B cell (primary cell): ENCODE measurements at regions not wholly inside any gene's neighbourhood (a gene's known extent, or its start where the extent isn't known, plus 50 kb on each side); places are given as distances from the start of the nearest gene placed in this dataset.

Source experiments
- ATAC-seq: fragments of 200-7000 bp; cut with Tn5 transposase; one replicate; pipeline ENCODE4 v1.10.0; 2021; ENCODE audit warnings: low read depth, mild to moderate bottlenecking, moderate number of reproducible peaks, moderate library complexity
- CTCF ChIA-PET: fragments of 350-600 bp; sonication (Branson Sonifier 250); formaldehyde crosslinking; loops from one replicate; lab custom pipeline; 2021; ENCODE audit warnings: antibody characterized with exemption, inconsistent platforms; lab: Charles Lee
- POLR2A ChIA-PET: fragments of 350-600 bp; sonication (Branson Sonifier 250); formaldehyde crosslinking; loops from one replicate; lab custom pipeline; 2021; ENCODE audit warnings: antibody characterized with exemption; lab: Charles Lee
- DNase-seq: peaks from one replicate; pipeline ENCODE4 v3.0.0; 2013
- H2AFZ ChIP-seq: 2 replicates; pipeline ENCODE4 v1.6.1; 2012; ENCODE audit warnings: mild to moderate bottlenecking, low read depth, low read length; ENCODE audit not compliant: insufficient read depth, poor library complexity, severe bottlenecking
- H3K27ac ChIP-seq, 2 donors: 1 replicate in 1 of 2; 2 replicates in 1 of 2; pipeline ENCODE4 v1.5.1; 2012 to 2013; ENCODE audit warnings: low read length in 2 of 2, mild to moderate bottlenecking in 2 of 2, moderate library complexity in 1 of 2
- H3K27me3 ChIP-seq, 4 experiments: fragments of 200-600 bp in 1 of 4; sonication (generic) in 1 of 4; replicated peaks in 1 of 4; 1 replicate in 2 of 4; 2 replicates in 2 of 4; pipeline versions ENCODE4 v1.6.1 to v1.7.0; 2013 to 2016; ENCODE audit warnings: low read length in 3 of 4, mild to moderate bottlenecking in 2 of 4, mixed read lengths in 1 of 4, moderate library complexity in 1 of 4; ENCODE audit not compliant: insufficient read depth in 4 of 4, control insufficient read depth in 3 of 4; ENCODE audit errors: control extremely low read depth in 1 of 4
- H3K36me3 ChIP-seq, 2 experiments: replicated peaks in 1 of 2; 1 replicate in 1 of 2; 2 replicates in 1 of 2; pipeline versions ENCODE4 v1.6.1 to v1.7.1; 2013; ENCODE audit warnings: low read length in 1 of 2; ENCODE audit not compliant: insufficient read depth in 2 of 2, control insufficient read depth in 1 of 2; ENCODE audit errors: control extremely low read depth in 1 of 2, extremely low read depth in 1 of 2
- H3K4me1 ChIP-seq, 2 donors: fragments of 200-600 bp in 1 of 2; sonication (generic) in 1 of 2; 1 replicate in 1 of 2; 2 replicates in 1 of 2; pipeline versions ENCODE4 v1.5.1 to v1.6.1; 2013 to 2017; ENCODE audit warnings: low read length in 2 of 2; ENCODE audit not compliant: control insufficient read depth in 2 of 2, insufficient read depth in 2 of 2
- H3K4me2 ChIP-seq: replicated peaks from 2 replicates; pipeline ENCODE3; 2012; ENCODE audit warnings: mild to moderate bottlenecking, low read depth, low read length; ENCODE audit not compliant: poor library complexity, severe bottlenecking
- H3K4me3 ChIP-seq, 5 experiments: fragments of 200-600 bp in 1 of 5; sonication (generic) in 1 of 5; 1 replicate in 3 of 5; 2 replicates in 2 of 5; pipeline versions ENCODE4 v1.5.1 to v1.7.0; 2011 to 2016; ENCODE audit warnings: low read length in 4 of 5, mild to moderate bottlenecking in 4 of 5, low read depth in 2 of 5, control low read depth in 1 of 5, moderate library complexity in 1 of 5; ENCODE audit not compliant: insufficient read depth in 1 of 5; ENCODE audit errors: control extremely low read depth in 1 of 5, extremely low read depth in 1 of 5
- H3K79me2 ChIP-seq: fragments of 200-600 bp; sonication (generic); one replicate; pipeline ENCODE4 v1.6.0; 2016; ENCODE audit warnings: low read length; ENCODE audit not compliant: control insufficient read depth, insufficient read depth
- H3K9ac ChIP-seq: fragments of 200-600 bp; sonication (generic); 2 replicates; pipeline ENCODE4 v1.6.1; 2017; ENCODE audit warnings: mild to moderate bottlenecking, low read length, moderate library complexity
- H3K9me3 ChIP-seq, 3 donors: one replicate each; pipeline versions ENCODE4 v1.6.1 to v1.7.1; 2013; ENCODE audit warnings: low read length in 2 of 3; ENCODE audit not compliant: control insufficient read depth in 2 of 3, insufficient read depth in 1 of 3; ENCODE audit errors: control extremely low read depth in 1 of 3
- H4K20me1 ChIP-seq: 2 replicates; pipeline ENCODE4 v1.6.0; 2012; ENCODE audit warnings: mild to moderate bottlenecking, low read length; ENCODE audit not compliant: insufficient read depth, control insufficient read depth, poor library complexity, severe bottlenecking
- H3K27ac Mint-ChIP-seq: one replicate; pipeline ENCODE4 v1.8.0; 2021; ENCODE audit warnings: mixed read lengths
- H3K27me3 Mint-ChIP-seq: one replicate; pipeline ENCODE4 v1.8.0; 2021; ENCODE audit warnings: mixed read lengths
- H3K4me1 Mint-ChIP-seq: one replicate; pipeline ENCODE4 v1.8.0; 2021; ENCODE audit warnings: mixed read lengths
- H3K4me3 Mint-ChIP-seq: one replicate; pipeline ENCODE4 v1.8.0; 2021; ENCODE audit warnings: mixed read lengths
- H3K9me3 Mint-ChIP-seq: one replicate; pipeline ENCODE4 v1.8.0; 2022; ENCODE audit warnings: mixed read lengths; ENCODE audit not compliant: insufficient read depth
- CTCF ChIP-seq: fragments of 200-600 bp; IDR thresholded peaks from one replicate; pipeline ENCODE4 v1.8.0; 2022; ENCODE audit warnings: antibody characterized with exemption, mild to moderate bottlenecking
- EZH2 ChIP-seq: IDR thresholded peaks from 2 replicates; pipeline ENCODE4 v1.6.1; 2012; ENCODE audit warnings: borderline replicate concordance, low read depth, mild to moderate bottlenecking, moderate library complexity, low read length; ENCODE audit not compliant: insufficient read depth, poor library complexity, severe bottlenecking
- WGBS: methylation state at CpG from one replicate; pipeline ENCODE4 v1.1.5; 2013; ENCODE audit warnings: missing lambda C conversion rate; ENCODE audit not compliant: insufficient coverage; 5-methylcytosine and 5-hydroxymethylcytosine counted together
- intact Hi-C: fragments of 100-400 bp; cut with micrococcal nuclease; formaldehyde crosslinking; loops from one replicate; pipeline ENCODE4 v1.10.0; 2022

- Histone ChIP-seq H3K27me3 (no peaks in the 10 kb centered on the region), H3K4me2 (no peak overlapping the region), H3K9ac (no peak overlapping the region), H3K4me3 (no peak overlapping the region), H3K36me3 (no peaks in the 10 kb centered on the region), H3K4me1 (no peaks in the 10 kb centered on the region), H2AFZ (no peak overlapping the region), H3K9me3 (no peaks in the 10 kb centered on the region), H3K79me2 (no peaks in the 10 kb centered on the region), H4K20me1 (no peaks in the 10 kb centered on the region), H3K27ac (no peak overlapping the region)
- POLR2A ChIA-PET: no interaction called here
- no peak for TF ChIP-seq EZH2
- TF ChIP-seq CTCF: no peak
- H3K9me3 Mint-ChIP-seq: no peaks in the 10 kb centered on the region
- intact Hi-C loops: no loop called here
- H3K27me3 Mint-ChIP-seq: peaks cover 4% of the 10 kb centered on the region
- no peak overlapping the region for H3K27ac Mint-ChIP-seq
- no peaks in the 10 kb centered on the region for H3K4me1 Mint-ChIP-seq
- CTCF ChIA-PET: no interaction called here
- no CpG with 5 or more reads among the region's 9 CpGs for WGBS
- H3K4me3 Mint-ChIP-seq: no peak overlapping the region
- ATAC-seq: no peak
- DNase-seq: no peak
These were observed 226.1 kb upstream of the GK2 start for GRCh38 chr4:79634111-79634510.

- Histone ChIP-seq H3K27me3 (no peaks in the 10 kb centered on the region), H3K4me1 (no peaks in the 10 kb centered on the region), H4K20me1 (no peaks in the 10 kb centered on the region), H3K9me3 (no peaks in the 10 kb centered on the region), H3K4me2 (no peak overlapping the region), H3K79me2 (no peaks in the 10 kb centered on the region), H3K4me3 (no peak overlapping the region), H3K9ac (no peak overlapping the region), H2AFZ (no peak overlapping the region), H3K27ac (no peak overlapping the region), H3K36me3 (no peaks in the 10 kb centered on the region)
- no peak overlapping the region for H3K4me3 Mint-ChIP-seq
- H3K27me3 Mint-ChIP-seq: peaks cover 4% of the 10 kb centered on the region
- intact Hi-C loops: no loop called here
- no peaks in the 10 kb centered on the region for H3K4me1 Mint-ChIP-seq
- H3K27ac Mint-ChIP-seq: no peak overlapping the region
- H3K9me3 Mint-ChIP-seq: no peaks in the 10 kb centered on the region
- ChIA-PET CTCF (interaction anchor here (0.8 kb wide), 1 partner anchor 54 kb away, joined by 3 read pairs; no protein-coding TSS in a partner anchor), POLR2A (no interaction called here)
- TF ChIP-seq EZH2: no peak
- TF ChIP-seq CTCF: no peak
- DNase-seq (no peak), ATAC-seq (no peak)
- WGBS: 100% methylated on average over 3 of the region's 3 CpGs
These were observed 224.1 kb upstream of the GK2 start for GRCh38 chr4:79632114-79632513.
